BJ (cell line): ENCODE measurements at regions not wholly inside any gene's neighbourhood (a gene's known extent, or its start where the extent isn't known, plus 50 kb on each side); places are given as distances from the start of the nearest gene placed in this dataset.

Source experiments
- CTCF ChIA-PET: fragments of 350-600 bp; formaldehyde crosslinking; extraction: SDS; loops from one replicate; lab custom pipeline; 2021; ENCODE audit warnings: antibody characterized with exemption, inconsistent platforms; lab: Yijun Ruan, JAX
- POLR2A ChIA-PET: fragments of 300-600 bp; sonication (Branson Sonifier 250); formaldehyde crosslinking; extraction: SDS; loops from one replicate; lab custom pipeline; 2021; ENCODE audit warnings: antibody characterized with exemption; lab: Charles Lee
- DNase-seq: peaks from one replicate; pipeline ENCODE4 v3.0.0-alpha.2; 2011; ENCODE audit warnings: low read depth
- H3K27me3 ChIP-seq: 2 replicates; pipeline ENCODE4 v1.6.0; 2011; ENCODE audit warnings: low read length; ENCODE audit not compliant: control insufficient read depth, insufficient read depth
- H3K36me3 ChIP-seq: 2 replicates; pipeline ENCODE4 v1.5.1; 2011; ENCODE audit warnings: low read length; ENCODE audit not compliant: control insufficient read depth, insufficient read depth
- H3K4me3 ChIP-seq: 2 replicates; pipeline ENCODE4 v1.5.1; 2011; ENCODE audit warnings: low read depth, mild to moderate bottlenecking, control low read depth, low read length
- TF ChIP-seq, protein P1 (sequence below): IDR thresholded peaks from 2 replicates; pipeline ENCODE4 v1.5.1; 2011; ENCODE audit warnings: low read depth, mild to moderate bottlenecking, control low read depth, inconsistent platforms, low read length, moderate library complexity; ENCODE audit not compliant: insufficient read depth

DNA sequence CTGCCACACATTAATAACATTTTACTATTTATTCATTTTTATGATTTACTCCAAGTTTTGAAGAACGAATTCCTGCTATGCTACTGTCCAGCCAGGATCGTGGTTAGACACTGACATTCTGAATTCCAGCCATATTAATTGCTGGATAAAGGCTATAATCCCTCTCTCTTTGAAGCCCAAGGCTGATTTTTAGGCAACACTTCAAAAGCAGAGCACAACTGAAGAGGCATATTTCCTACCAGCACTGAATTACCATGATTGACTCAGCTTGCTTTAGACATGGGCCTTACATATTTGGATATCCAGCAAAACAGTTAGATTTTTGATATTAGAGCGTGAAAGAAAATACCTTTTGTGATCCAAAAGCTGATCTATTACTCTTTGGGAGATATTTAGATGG lies 205.0 kb downstream of the ZIC1 start:
- TF ChIP-seq, protein P1, sequence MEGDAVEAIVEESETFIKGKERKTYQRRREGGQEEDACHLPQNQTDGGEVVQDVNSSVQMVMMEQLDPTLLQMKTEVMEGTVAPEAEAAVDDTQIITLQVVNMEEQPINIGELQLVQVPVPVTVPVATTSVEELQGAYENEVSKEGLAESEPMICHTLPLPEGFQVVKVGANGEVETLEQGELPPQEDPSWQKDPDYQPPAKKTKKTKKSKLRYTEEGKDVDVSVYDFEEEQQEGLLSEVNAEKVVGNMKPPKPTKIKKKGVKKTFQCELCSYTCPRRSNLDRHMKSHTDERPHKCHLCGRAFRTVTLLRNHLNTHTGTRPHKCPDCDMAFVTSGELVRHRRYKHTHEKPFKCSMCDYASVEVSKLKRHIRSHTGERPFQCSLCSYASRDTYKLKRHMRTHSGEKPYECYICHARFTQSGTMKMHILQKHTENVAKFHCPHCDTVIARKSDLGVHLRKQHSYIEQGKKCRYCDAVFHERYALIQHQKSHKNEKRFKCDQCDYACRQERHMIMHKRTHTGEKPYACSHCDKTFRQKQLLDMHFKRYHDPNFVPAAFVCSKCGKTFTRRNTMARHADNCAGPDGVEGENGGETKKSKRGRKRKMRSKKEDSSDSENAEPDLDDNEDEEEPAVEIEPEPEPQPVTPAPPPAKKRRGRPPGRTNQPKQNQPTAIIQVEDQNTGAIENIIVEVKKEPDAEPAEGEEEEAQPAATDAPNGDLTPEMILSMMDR, result no peak
- Histone ChIP-seq H3K36me3 (no peaks in the 10 kb centered on the region), H3K4me3 (no peak overlapping the region), H3K27me3 (no peaks in the 10 kb centered on the region)
- POLR2A ChIA-PET, result no interaction called here
- CTCF ChIA-PET, result no interaction called here
- no peak for DNase-seq

DNA sequence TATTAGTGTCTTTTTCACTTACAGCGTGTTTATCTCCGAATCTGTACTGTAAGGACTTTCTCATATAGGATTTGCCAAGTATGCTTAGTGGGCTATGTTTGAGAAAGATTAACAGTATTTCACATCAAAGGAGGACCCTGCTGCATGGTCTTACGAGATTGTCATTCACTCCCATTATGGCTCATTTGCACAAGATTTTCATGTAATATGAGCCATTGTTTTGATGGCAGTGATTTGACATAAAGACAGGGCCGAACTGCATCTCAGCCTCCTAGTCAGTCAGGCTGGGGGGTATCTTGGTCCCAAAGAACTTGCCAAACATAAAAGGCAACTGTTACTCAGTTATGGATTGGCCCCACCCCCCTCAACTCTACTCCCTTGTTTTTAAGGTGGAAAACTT lies 205.9 kb downstream of the ZIC1 start:
- H3K36me3 ChIP-seq, result no peaks in the 10 kb centered on the region
- no peak for DNase-seq
- no peak overlapping the region for H3K4me3 ChIP-seq
- no peaks in the 10 kb centered on the region for H3K27me3 ChIP-seq
- TF ChIP-seq, protein P1, result no peak
- ChIA-PET CTCF (no interaction called here), POLR2A (no interaction called here)

DNA sequence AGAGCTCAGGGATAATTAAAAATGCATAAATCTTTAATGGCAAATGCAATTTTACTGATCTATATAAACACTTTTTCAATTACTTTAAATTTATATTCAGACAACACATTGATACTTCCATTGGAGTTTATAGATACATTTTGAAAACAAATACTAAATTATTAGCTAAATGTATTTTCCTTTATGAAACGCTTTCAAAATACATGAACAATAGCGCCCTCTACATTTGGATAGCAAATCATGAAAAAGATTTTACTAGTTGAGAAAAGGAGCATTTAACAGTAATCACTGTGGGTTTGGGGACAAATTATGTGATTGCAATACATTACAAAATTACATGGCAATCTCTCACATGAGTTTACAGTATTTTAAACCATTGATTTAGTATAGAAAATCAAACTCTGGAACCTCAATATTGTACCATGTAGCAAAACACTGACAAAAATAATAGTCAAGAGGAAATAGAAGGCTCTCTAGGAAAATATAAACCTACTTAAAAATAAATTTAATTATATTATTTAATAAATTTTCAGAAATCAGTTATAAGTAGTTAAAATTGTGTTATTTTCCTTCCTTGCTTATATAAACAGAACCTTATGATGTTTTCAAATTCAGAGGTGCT lies 207.9 kb downstream of the ZIC1 start:
- TF ChIP-seq, protein P1, result peak; percentile 49
- DNase-seq, result no peak
- no peaks in the 10 kb centered on the region for H3K27me3 ChIP-seq
- H3K4me3 ChIP-seq, result no peak overlapping the region
- CTCF ChIA-PET, result no interaction called here
- POLR2A ChIA-PET, result no interaction called here
- H3K36me3 ChIP-seq, result no peaks in the 10 kb centered on the region

DNA sequence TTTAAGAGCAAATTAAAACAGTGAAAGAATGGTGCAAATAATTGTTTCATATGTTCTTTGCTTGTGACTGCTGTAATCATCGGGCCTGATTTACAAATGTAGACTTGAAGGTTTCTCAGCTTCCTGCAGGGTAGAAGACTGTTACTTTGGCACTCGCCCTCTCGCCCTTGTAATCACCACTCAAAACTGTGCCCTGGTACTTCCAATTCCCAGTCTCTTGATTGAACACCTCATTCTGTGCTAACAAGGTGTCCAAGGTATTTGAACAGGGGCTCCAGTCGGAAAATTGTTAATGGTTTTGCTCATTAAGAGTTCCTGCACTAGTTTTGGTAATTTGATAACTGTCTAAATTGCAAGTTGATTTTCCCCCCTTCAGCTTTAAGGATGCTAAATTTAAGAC lies 209.5 kb downstream of the ZIC1 start:
- no peaks in the 10 kb centered on the region for H3K36me3 ChIP-seq
- H3K4me3 ChIP-seq, result no peak overlapping the region
- H3K27me3 ChIP-seq, result no peaks in the 10 kb centered on the region
- DNase-seq, result no peak
- POLR2A ChIA-PET, result no interaction called here
- TF ChIP-seq, protein P1, result no peak
- CTCF ChIA-PET, result no interaction called here

DNA sequence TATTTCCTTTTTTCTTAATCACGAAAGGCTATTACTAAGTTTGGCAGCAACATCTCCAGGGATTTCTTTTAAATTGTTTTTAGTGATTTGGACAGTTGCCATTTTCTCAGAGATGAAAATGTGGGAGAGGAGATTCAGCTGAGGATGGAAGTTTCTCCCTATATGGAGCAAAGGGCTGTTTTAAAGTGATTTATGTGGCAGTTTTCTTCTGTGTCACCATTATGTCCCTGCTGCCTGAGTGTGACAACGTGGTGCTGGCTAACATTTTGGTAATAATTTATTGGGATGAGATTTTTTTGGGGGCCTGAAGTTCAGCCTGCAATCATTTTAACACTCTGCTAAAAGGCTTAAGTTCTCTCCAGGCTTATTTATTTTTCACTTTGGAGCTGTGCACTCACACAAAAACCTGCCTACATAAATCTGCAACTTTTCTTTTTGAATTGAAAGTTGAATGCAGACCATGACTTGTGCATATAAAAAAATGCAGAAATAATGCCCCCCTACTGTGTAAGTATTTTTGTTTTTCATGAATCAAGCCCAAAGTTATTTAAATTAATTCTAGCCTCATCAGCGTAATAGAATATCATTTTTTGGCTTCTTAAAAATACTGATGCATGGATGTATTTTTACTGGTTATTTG lies 210.9 kb downstream of the ZIC1 start:
- ChIA-PET POLR2A (no interaction called here), CTCF (interaction anchor here (1.3 kb wide), 2 partner anchors 16 to 229 kb away, joined by 3 read pairs; no protein-coding TSS in a partner anchor)
- DNase-seq, result no peak

More for the DNA sequence above, 210.9 kb downstream of the ZIC1 start:
- no peaks in the 10 kb centered on the region for H3K27me3 ChIP-seq
- H3K36me3 ChIP-seq, result no peaks in the 10 kb centered on the region
- H3K4me3 ChIP-seq, result no peak overlapping the region
- TF ChIP-seq, protein P1, result no peak
